G401 (cell line): ENCODE measurements at regions not wholly inside any gene's neighbourhood (a gene's known extent, or its start where the extent isn't known, plus 50 kb on each side); places are given as distances from the start of the nearest gene placed in this dataset.

Experiments
- DNase-seq: peaks from one replicate; pipeline ENCODE4 v3.0.0-alpha.2; 2015; ENCODE audit warnings: low spot score
- in situ Hi-C: cut with HindIII; loops from 2 replicates; pipeline ENCODE4 v1.10.0; 2016; ENCODE audit warnings: low sequenced_read_pairs, mixed read lengths

- in situ Hi-C loops, result no loop called here
- DNase-seq, result no peak
Observed at GRCh38 chr22:49432211-49432896, 395.3 kb downstream of the BRD1 start.

GRCh38 chr22:49431551-49431950 is 396.1 kb downstream of the BRD1 start:
- in situ Hi-C loops, result no loop called here
- DNase-seq, result no peak

- in situ Hi-C loops, result no loop called here
Observed at GRCh38 chr22:49429066-49429465, 398.6 kb downstream of the BRD1 start.

GRCh38 chr22:49427941-49428340 is 399.7 kb downstream of the BRD1 start:
- in situ Hi-C loops, result no loop called here
- DNase-seq, result no peak

More at GRCh38 chr22:49429066-49429465, 398.6 kb downstream of the BRD1 start:
- DNase-seq, result no peak

- DNase-seq, result no peak
- in situ Hi-C loops, result no loop called here
Observed at GRCh38 chr22:49427341-49427740, 400.3 kb downstream of the BRD1 start.

GRCh38 chr22:49426618-49427266 is 400.9 kb downstream of the BRD1 start:
- DNase-seq, result no peak
- in situ Hi-C loops, result no loop called here

- in situ Hi-C loops, result no loop called here
- DNase-seq, result no peak
Observed at GRCh38 chr22:49426098-49426497, 401.6 kb downstream of the BRD1 start.

- DNase-seq, result no peak
- in situ Hi-C loops, result no loop called here
Observed at GRCh38 chr22:49425356-49425755, 402.3 kb downstream of the BRD1 start.

GRCh38 chr22:49424893-49425270 is 402.8 kb downstream of the BRD1 start:
- in situ Hi-C loops, result no loop called here
- no peak for DNase-seq

- in situ Hi-C loops, result no loop called here
Observed at GRCh38 chr22:49423125-49423650, 404.5 kb downstream of the BRD1 start.

GRCh38 chr22:49422701-49423100 is 405.0 kb downstream of the BRD1 start:
- in situ Hi-C loops, result no loop called here
- no peak for DNase-seq

More at GRCh38 chr22:49423125-49423650, 404.5 kb downstream of the BRD1 start:
- DNase-seq, result no peak

GRCh38 chr22:49420651-49421050 is 407.0 kb downstream of the BRD1 start:
- no peak for DNase-seq
- in situ Hi-C loops, result no loop called here

- no peak for DNase-seq
- in situ Hi-C loops, result no loop called here
Observed at GRCh38 chr22:49419661-49420060, 408.0 kb downstream of the BRD1 start.

GRCh38 chr22:49418943-49419342 is 408.7 kb downstream of the BRD1 start:
- no peak for DNase-seq
- in situ Hi-C loops, result no loop called here

- no peak for DNase-seq
- in situ Hi-C loops, result no loop called here
Observed at GRCh38 chr22:49418341-49418894, 409.3 kb downstream of the BRD1 start.

- in situ Hi-C loops, result no loop called here
- DNase-seq, result no peak
Observed at GRCh38 chr22:49417833-49418232, 409.8 kb downstream of the BRD1 start.

- in situ Hi-C loops, result no loop called here
- no peak for DNase-seq
Observed at GRCh38 chr22:49417326-49417725, 410.3 kb downstream of the BRD1 start.

- no peak for DNase-seq
- in situ Hi-C loops, result no loop called here
Observed at GRCh38 chr22:49415151-49415951, 412.3 kb downstream of the BRD1 start.

GRCh38 chr22:49413551-49413950 is 414.1 kb downstream of the BRD1 start:
- in situ Hi-C loops, result no loop called here
- no peak for DNase-seq

GRCh38 chr22:49413146-49413545 is 414.5 kb downstream of the BRD1 start:
- no peak for DNase-seq
- in situ Hi-C loops, result no loop called here
